NB4 (cell line): ENCODE measurements at regions not wholly inside any gene's neighbourhood (a gene's known extent, or its start where the extent isn't known, plus 50 kb on each side); places are given as distances from the start of the nearest gene placed in this dataset.

Source experiments
- CTCF ChIP-seq: IDR thresholded peaks from one replicate; pipeline ENCODE4 v1.5.1; 2012; ENCODE audit warnings: low read depth, low read length
- POLR2A ChIP-seq: IDR thresholded peaks from 2 replicates; pipeline ENCODE4 v1.6.1; 2011; ENCODE audit warnings: mild to moderate bottlenecking; ENCODE audit not compliant: insufficient read length; ENCODE audit errors: extremely low read depth

GRCh38 chr5:123876276-123876790, 364.4 kb downstream of the CSNK1G3 start:
- TF ChIP-seq CTCF (no peak), POLR2A (no peak)
